ENCODE measurements at regions not wholly inside any gene's neighbourhood (a gene's known extent, or its start where the extent isn't known, plus 50 kb on each side); places are given as distances from the start of the nearest gene placed in this dataset.

DNA sequence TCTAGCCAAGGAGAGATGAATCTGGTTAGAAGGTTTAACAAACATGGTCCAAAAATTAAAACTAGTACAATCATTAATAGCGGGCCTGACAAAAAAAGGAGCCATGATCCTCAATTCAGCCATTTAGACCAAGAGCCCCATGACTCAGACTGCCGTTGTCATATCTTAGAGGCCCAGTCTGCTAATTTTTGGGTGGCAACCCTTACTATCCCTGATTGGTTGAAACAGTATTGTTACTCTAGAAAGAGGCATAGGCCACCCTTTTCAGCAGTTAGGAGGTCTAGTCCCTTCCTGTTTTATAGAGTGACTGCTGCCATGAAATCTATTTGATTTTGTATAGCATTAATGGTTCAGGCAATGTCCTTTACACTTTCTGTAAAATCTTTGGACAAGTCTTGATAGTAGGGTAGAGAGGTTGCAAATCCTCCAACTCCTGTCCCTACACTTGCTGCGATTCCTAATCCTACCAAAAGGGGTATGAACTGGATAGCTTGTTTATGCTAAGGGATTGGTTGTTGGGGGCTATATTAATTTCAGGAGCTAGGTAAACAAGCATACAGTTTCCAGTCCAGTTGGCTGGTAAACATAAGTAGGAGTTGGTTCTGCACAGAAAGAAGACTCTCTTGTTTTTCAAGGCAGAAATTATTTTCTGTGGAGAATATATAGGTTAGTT lies 1056.3 kb upstream of the CNTN5 start:
- TF ChIP-seq POLR2A (IDR thresholded peaks at IDR 0.05; ENCODE audit: extremely low read depth, insufficient read length) (no peak), MYC (IDR thresholded peaks at IDR 0.05; ENCODE audit: low read depth, low read length) (no peak)
- TF ChIP-seq, protein P1, sequence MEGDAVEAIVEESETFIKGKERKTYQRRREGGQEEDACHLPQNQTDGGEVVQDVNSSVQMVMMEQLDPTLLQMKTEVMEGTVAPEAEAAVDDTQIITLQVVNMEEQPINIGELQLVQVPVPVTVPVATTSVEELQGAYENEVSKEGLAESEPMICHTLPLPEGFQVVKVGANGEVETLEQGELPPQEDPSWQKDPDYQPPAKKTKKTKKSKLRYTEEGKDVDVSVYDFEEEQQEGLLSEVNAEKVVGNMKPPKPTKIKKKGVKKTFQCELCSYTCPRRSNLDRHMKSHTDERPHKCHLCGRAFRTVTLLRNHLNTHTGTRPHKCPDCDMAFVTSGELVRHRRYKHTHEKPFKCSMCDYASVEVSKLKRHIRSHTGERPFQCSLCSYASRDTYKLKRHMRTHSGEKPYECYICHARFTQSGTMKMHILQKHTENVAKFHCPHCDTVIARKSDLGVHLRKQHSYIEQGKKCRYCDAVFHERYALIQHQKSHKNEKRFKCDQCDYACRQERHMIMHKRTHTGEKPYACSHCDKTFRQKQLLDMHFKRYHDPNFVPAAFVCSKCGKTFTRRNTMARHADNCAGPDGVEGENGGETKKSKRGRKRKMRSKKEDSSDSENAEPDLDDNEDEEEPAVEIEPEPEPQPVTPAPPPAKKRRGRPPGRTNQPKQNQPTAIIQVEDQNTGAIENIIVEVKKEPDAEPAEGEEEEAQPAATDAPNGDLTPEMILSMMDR (IDR thresholded peaks at IDR 0.05; ENCODE audit: low read depth, low read length) = no peak
- TF ChIP-seq, protein P2, sequence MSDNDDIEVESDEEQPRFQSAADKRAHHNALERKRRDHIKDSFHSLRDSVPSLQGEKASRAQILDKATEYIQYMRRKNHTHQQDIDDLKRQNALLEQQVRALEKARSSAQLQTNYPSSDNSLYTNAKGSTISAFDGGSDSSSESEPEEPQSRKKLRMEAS (IDR thresholded peaks at IDR 0.05; ENCODE audit: low read depth, low read length) = no peak

Data from NB4 (cell line).